ENCODE measurements at regions not wholly inside any gene's neighbourhood (a gene's known extent, or its start where the extent isn't known, plus 50 kb on each side); places are given as distances from the start of the nearest gene placed in this dataset.

GRCh38 chr1:215466361-215466760, 100.7 kb upstream of the KCTD3 start:
- no peaks in the 10 kb centered on the region for H3K36me3 ChIP-seq (ENCODE audit: control insufficient read depth in 2 of 2, insufficient read depth in 1 of 2, low read length in 2 of 2)
- no peak overlapping the region for H3K4me3 ChIP-seq (ENCODE audit: low read depth, low read length)
- H3K27ac ChIP-seq (ENCODE audit: extremely low read depth, low read depth, low read length), result no peak overlapping the region
- no peaks in the 10 kb centered on the region for H3K9me3 ChIP-seq (ENCODE audit: control insufficient read depth, insufficient read depth, low read depth, low read length)
- TF ChIP-seq IKZF3 (tag by site-specific recombination; IDR thresholded peaks at IDR 0.05), result no peak
- no peak for TF ChIP-seq ZNF560 (tag by site-specific recombination; IDR thresholded peaks at IDR 0.05; ENCODE audit: borderline replicate concordance)
- no peak for TF ChIP-seq ZNF366 (tag by site-specific recombination; conservative IDR thresholded peaks at IDR 0.05)
- no peak for TF ChIP-seq ZNF184 (tag by site-specific recombination; IDR thresholded peaks at IDR 0.05)
- TF ChIP-seq ZNF221 (tag by site-specific recombination; IDR thresholded peaks at IDR 0.05; ENCODE audit: borderline replicate concordance), result no peak
- no peak for TF ChIP-seq ZNF785 (tag by site-specific recombination; IDR thresholded peaks at IDR 0.05)
- TF ChIP-seq ZBTB8A (tag by site-specific recombination; IDR thresholded peaks at IDR 0.05), result no peak
- no peak for TF ChIP-seq ZNF10 (tag by site-specific recombination; IDR thresholded peaks at IDR 0.05)
- no peak for TF ChIP-seq TCF7L2 (IDR thresholded peaks at IDR 0.05; ENCODE audit: borderline replicate concordance, low read depth, low read length)
- TF ChIP-seq ZNF548 (tag by site-specific recombination; IDR thresholded peaks at IDR 0.05), result no peak
- no peak for TF ChIP-seq ZXDB (tag by site-specific recombination; IDR thresholded peaks at IDR 0.05)
- no peak for TF ChIP-seq ZNF26 (tag by site-specific recombination; IDR thresholded peaks at IDR 0.05)
- no peak for TF ChIP-seq HOXC10 (CRISPR knock-in tag; IDR thresholded peaks at IDR 0.05)
- TF ChIP-seq ZNF146 (tag by site-specific recombination; IDR thresholded peaks at IDR 0.05), result no peak
- no peak for TF ChIP-seq ZNF112 (tag by site-specific recombination; IDR thresholded peaks at IDR 0.05)
- TF ChIP-seq TSHZ1 (tag by site-specific recombination; IDR thresholded peaks at IDR 0.05; ENCODE audit: borderline replicate concordance), result no peak
- CTCF ChIA-PET, result no interaction called here
- POLR2A ChIA-PET, result no interaction called here
- no peaks in the 10 kb centered on the region for H3K4me1 ChIP-seq (ENCODE audit: control insufficient read depth, insufficient read depth, low read length)

GRCh38 chr1:215471463-215471862, 95.6 kb upstream of the KCTD3 start:
- no peak overlapping the region for H3K27ac ChIP-seq (ENCODE audit: extremely low read depth, low read depth, low read length)
- H3K9me3 ChIP-seq (ENCODE audit: control insufficient read depth, insufficient read depth, low read depth, low read length), result no peaks in the 10 kb centered on the region
- ChIA-PET POLR2A (no interaction called here), CTCF (interaction anchor here (0.7 kb wide), 2 partner anchors 239 to 1195 kb away, joined by 3 read pairs; no protein-coding TSS in a partner anchor)
- no peaks in the 10 kb centered on the region for H3K4me1 ChIP-seq (ENCODE audit: control insufficient read depth, insufficient read depth, low read length)
- H3K36me3 ChIP-seq (ENCODE audit: control insufficient read depth in 2 of 2, insufficient read depth in 1 of 2, low read length in 2 of 2), result no peaks in the 10 kb centered on the region
- no peak overlapping the region for H3K4me3 ChIP-seq (ENCODE audit: low read depth, low read length)
- TF ChIP-seq PATZ1 (tag by site-specific recombination; IDR thresholded peaks at IDR 0.05) (no peak), IKZF3 (tag by site-specific recombination; IDR thresholded peaks at IDR 0.05) (no peak), ZBTB44 (tag by site-specific recombination; IDR thresholded peaks at IDR 0.05) (no peak)

All from HEK293 (cell line).